Natural killer cell (primary cell): ENCODE measurements at regions not wholly inside any gene's neighbourhood (a gene's known extent, or its start where the extent isn't known, plus 50 kb on each side); places are given as distances from the start of the nearest gene placed in this dataset.
"Not testable (repeated sequence)": the region's sequence is repeated elsewhere in the genome, so short reads cannot be mapped to it uniquely, and the experiment has no call there.

Experiments used
- ATAC-seq, 3 donors: fragments of 150-1000 bp in 2 of 3; fragments of 200-7000 bp in 1 of 3; cut with Tn5 transposase; 1 replicate in 1 of 3; 2 replicates in 2 of 3; pipeline ENCODE4 v1.10.0; 2021; ENCODE audit warnings: mild to moderate bottlenecking in 2 of 3, moderate library complexity in 2 of 3
- DNase-seq, 2 donors: peaks; one replicate each; pipeline versions ENCODE4 v3.0.0 to v3.0.0-alpha.2; 2013 to 2021; ENCODE audit warnings: mixed read lengths in 1 of 2
- H3K27ac ChIP-seq: one replicate; pipeline ENCODE4 v1.5.1; 2013; ENCODE audit warnings: mild to moderate bottlenecking, low read length
- H3K27me3 ChIP-seq: one replicate; pipeline ENCODE4 v1.6.1; 2013; ENCODE audit warnings: low read length; ENCODE audit not compliant: control insufficient read depth, insufficient read depth
- H3K36me3 ChIP-seq: one replicate; pipeline ENCODE4 v1.6.1; 2013; ENCODE audit warnings: low read length; ENCODE audit not compliant: control insufficient read depth, insufficient read depth
- H3K4me1 ChIP-seq: one replicate; pipeline ENCODE4 v1.6.1; 2013; ENCODE audit warnings: low read length; ENCODE audit not compliant: control insufficient read depth, insufficient read depth
- H3K4me3 ChIP-seq: one replicate; pipeline ENCODE4 v1.5.1; 2013; ENCODE audit warnings: low read length
- H3K9me3 ChIP-seq: one replicate; pipeline ENCODE4 v1.6.1; 2013; ENCODE audit warnings: low read length; ENCODE audit not compliant: control insufficient read depth, insufficient read depth
- H3K27ac Mint-ChIP-seq, 2 donors: one replicate each; pipeline ENCODE4 v1.8.0; 2022; ENCODE audit warnings: mild to moderate bottlenecking in 2 of 2, mixed read lengths in 2 of 2, moderate library complexity in 1 of 2
- H3K27me3 Mint-ChIP-seq, 2 donors: one replicate each; pipeline ENCODE4 v1.8.0; 2022; ENCODE audit warnings: low read depth in 2 of 2, mixed read lengths in 2 of 2
- H3K36me3 Mint-ChIP-seq: one replicate; pipeline ENCODE4 v1.8.0; 2022; ENCODE audit warnings: mixed read lengths
- H3K4me1 Mint-ChIP-seq, 2 donors: one replicate each; pipeline ENCODE4 v1.8.0; 2022; ENCODE audit warnings: mixed read lengths in 2 of 2
- H3K4me3 Mint-ChIP-seq: one replicate; pipeline ENCODE4 v1.8.0; 2022; ENCODE audit warnings: mild to moderate bottlenecking, moderate library complexity, mixed read lengths
- H3K9me3 Mint-ChIP-seq, 2 donors: one replicate each; pipeline ENCODE4 v1.8.0; 2022; ENCODE audit warnings: mixed read lengths in 2 of 2
- CTCF ChIP-seq: fragments of 200-600 bp; IDR thresholded peaks from one replicate; pipeline ENCODE4 v1.8.0; 2022; ENCODE audit warnings: antibody characterized with exemption
- WGBS: methylation state at CpG from one replicate; pipeline ENCODE4 v1.1.7; 2013; ENCODE audit warnings: missing lambda C conversion rate; ENCODE audit not compliant: insufficient coverage; 5-methylcytosine and 5-hydroxymethylcytosine counted together
- intact Hi-C: fragments of 100-400 bp; cut with micrococcal nuclease; formaldehyde crosslinking; loops from one replicate; pipeline ENCODE4 v1.14.2; 2022

GRCh38 chr4:141860974-141861373 lies 224.6 kb downstream of the IL15 start:
- no peaks in the 10 kb centered on the region for H3K36me3 ChIP-seq
- peaks cover 1% of the 10 kb centered on the region for H3K9me3 ChIP-seq
- 100% methylated on average over 1 of the region's 1 CpG for WGBS
- H3K4me1 ChIP-seq, result no peaks in the 10 kb centered on the region
- H3K27me3 ChIP-seq, result no peaks in the 10 kb centered on the region
- no peaks in the 10 kb centered on the region for H3K27me3 Mint-ChIP-seq
- H3K4me3 ChIP-seq, result no peak overlapping the region
- TF ChIP-seq CTCF, result no peak
- no peaks in the 10 kb centered on the region for H3K36me3 Mint-ChIP-seq
- no peak overlapping the region for H3K27ac ChIP-seq
- peaks cover 2 to 7% of the 10 kb centered on the region in 2 donors for H3K9me3 Mint-ChIP-seq
- ATAC-seq (no peak), DNase-seq (peak in 1 of 2 donors; percentile 12)
- no peak overlapping the region for H3K27ac Mint-ChIP-seq
- H3K4me1 Mint-ChIP-seq, result no peaks in the 10 kb centered on the region
- H3K4me3 Mint-ChIP-seq, result no peak overlapping the region
- intact Hi-C loops, result no loop called here

GRCh38 chr4:141870152-141870551 lies 233.8 kb downstream of the IL15 start:
- DNase-seq (no peak), ATAC-seq (no peak)
- Histone ChIP-seq H3K9me3 (no peaks in the 10 kb centered on the region), H3K4me1 (no peaks in the 10 kb centered on the region), H3K4me3 (no peak overlapping the region), H3K27me3 (no peaks in the 10 kb centered on the region), H3K27ac (no peak overlapping the region), H3K36me3 (no peaks in the 10 kb centered on the region)
- Mint-ChIP-seq H3K9me3 (peaks cover 0 to 15% of the 10 kb centered on the region in 2 donors), H3K4me3 (no peak overlapping the region), H3K27me3 (no peaks in the 10 kb centered on the region), H3K4me1 (no peaks in the 10 kb centered on the region), H3K27ac (no peak overlapping the region), H3K36me3 (no peaks in the 10 kb centered on the region)
- intact Hi-C loops, result no loop called here
- no CpG with 5 or more reads among the region's 1 CpG for WGBS
- TF ChIP-seq CTCF, result no peak

GRCh38 chr4:141871086-141871770 lies 234.8 kb downstream of the IL15 start:
- peaks cover 0 to 15% of the 10 kb centered on the region in 2 donors for H3K9me3 Mint-ChIP-seq
- H3K27ac ChIP-seq, result no peak overlapping the region
- no peaks in the 10 kb centered on the region for H3K4me1 ChIP-seq
- no peak for TF ChIP-seq CTCF
- WGBS, result 55% methylated on average over 3 of the region's 4 CpGs
- H3K9me3 ChIP-seq, result no peaks in the 10 kb centered on the region
- ATAC-seq (no peak), DNase-seq (no peak)
- H3K4me3 ChIP-seq, result no peak overlapping the region
- H3K27me3 ChIP-seq, result no peaks in the 10 kb centered on the region
- no peak overlapping the region for H3K4me3 Mint-ChIP-seq
- intact Hi-C loops, result no loop called here
- no peaks in the 10 kb centered on the region for H3K27me3 Mint-ChIP-seq
- no peaks in the 10 kb centered on the region for H3K36me3 ChIP-seq
- no peak overlapping the region for H3K27ac Mint-ChIP-seq
- H3K4me1 Mint-ChIP-seq, result no peaks in the 10 kb centered on the region
- H3K36me3 Mint-ChIP-seq, result no peaks in the 10 kb centered on the region

- H3K27ac ChIP-seq, H3K27ac Mint-ChIP-seq, H3K9me3 ChIP-seq, H3K36me3 ChIP-seq, H3K4me3 Mint-ChIP-seq, H3K27me3 Mint-ChIP-seq, intact Hi-C loops, H3K36me3 Mint-ChIP-seq, ATAC-seq, H3K4me1 Mint-ChIP-seq, H3K4me1 ChIP-seq, DNase-seq, H3K4me3 ChIP-seq, H3K27me3 ChIP-seq: not testable (repeated sequence)
- H3K9me3 Mint-ChIP-seq, result peaks cover 7 to 13% of the 10 kb centered on the region in 2 donors
- 79% methylated on average over 3 of the region's 12 CpGs for WGBS
These were observed 246.3 kb downstream of the IL15 start for GRCh38 chr4:141882650-141883049.
